ENCODE measurements at regions not wholly inside any gene's neighbourhood (a gene's known extent, or its start where the extent isn't known, plus 50 kb on each side); places are given as distances from the start of the nearest gene placed in this dataset.

DNA sequence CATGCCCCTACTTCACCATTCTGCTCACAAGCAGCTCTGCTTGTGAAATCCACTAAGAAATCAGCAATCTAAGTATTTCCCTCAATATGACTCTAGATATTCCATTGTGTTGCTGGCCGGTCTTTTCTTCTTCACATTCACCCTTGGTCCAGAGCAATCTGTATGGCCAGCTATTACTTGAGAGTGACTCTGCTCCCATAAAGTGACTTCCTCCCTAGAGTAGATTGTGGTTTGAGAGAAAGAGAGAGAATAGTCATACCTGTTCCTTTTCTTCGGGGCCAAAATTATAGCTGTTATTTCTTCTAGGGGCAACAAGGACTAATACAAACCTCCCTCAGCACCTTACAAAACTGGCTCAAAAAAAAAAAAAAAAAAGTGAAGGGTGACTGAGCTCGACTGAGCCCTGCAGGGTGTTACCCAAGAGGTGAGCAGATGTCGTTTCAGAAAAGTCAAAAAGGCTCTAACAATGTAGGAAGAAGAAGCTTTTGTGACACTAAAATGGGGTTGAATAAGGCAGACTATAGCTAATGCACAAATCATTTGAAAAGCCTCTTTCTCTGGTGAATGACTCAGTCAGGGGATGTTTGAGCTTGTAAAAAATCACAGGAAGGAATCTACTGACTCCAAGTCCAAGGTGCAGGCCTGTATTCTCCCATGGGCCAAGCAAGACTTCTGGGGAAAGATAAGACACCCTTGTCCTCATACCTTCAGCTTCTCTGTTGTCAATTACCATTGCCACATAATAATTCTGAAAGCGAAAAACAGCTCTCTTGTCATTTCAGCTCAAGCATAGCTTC is 161.0 kb upstream of the SLC24A5 start:
- Mint-ChIP-seq H3K9me3 (no peaks in the 10 kb centered on the region), H3K27me3 (ENCODE audit: low read depth) (no peaks in the 10 kb centered on the region), H3K27ac (no peak overlapping the region), H3K4me3 (no peak overlapping the region), H3K4me1 (no peaks in the 10 kb centered on the region), H3K36me3 (no peaks in the 10 kb centered on the region)
- TF ChIP-seq, protein P1, sequence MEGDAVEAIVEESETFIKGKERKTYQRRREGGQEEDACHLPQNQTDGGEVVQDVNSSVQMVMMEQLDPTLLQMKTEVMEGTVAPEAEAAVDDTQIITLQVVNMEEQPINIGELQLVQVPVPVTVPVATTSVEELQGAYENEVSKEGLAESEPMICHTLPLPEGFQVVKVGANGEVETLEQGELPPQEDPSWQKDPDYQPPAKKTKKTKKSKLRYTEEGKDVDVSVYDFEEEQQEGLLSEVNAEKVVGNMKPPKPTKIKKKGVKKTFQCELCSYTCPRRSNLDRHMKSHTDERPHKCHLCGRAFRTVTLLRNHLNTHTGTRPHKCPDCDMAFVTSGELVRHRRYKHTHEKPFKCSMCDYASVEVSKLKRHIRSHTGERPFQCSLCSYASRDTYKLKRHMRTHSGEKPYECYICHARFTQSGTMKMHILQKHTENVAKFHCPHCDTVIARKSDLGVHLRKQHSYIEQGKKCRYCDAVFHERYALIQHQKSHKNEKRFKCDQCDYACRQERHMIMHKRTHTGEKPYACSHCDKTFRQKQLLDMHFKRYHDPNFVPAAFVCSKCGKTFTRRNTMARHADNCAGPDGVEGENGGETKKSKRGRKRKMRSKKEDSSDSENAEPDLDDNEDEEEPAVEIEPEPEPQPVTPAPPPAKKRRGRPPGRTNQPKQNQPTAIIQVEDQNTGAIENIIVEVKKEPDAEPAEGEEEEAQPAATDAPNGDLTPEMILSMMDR (IDR thresholded peaks at IDR 0.05; ENCODE audit: unreplicated experiment) = no peak
- DNase-seq (ENCODE audit: low spot score in 2 of 2, unreplicated experiment in 2 of 2) = no peak

GRCh38 chr15:47961401-47962090 is 159.2 kb upstream of the SLC24A5 start:
- Mint-ChIP-seq H3K36me3 (no peaks in the 10 kb centered on the region), H3K4me1 (no peaks in the 10 kb centered on the region), H3K27me3 (ENCODE audit: low read depth) (no peaks in the 10 kb centered on the region), H3K9me3 (no peaks in the 10 kb centered on the region), H3K4me3 (no peak overlapping the region), H3K27ac (no peak overlapping the region)
- TF ChIP-seq, protein P1 (IDR thresholded peaks at IDR 0.05; ENCODE audit: unreplicated experiment) = no peak
- DNase-seq (ENCODE audit: low spot score in 2 of 2, unreplicated experiment in 2 of 2) = no peak

- TF ChIP-seq, protein P1 (IDR thresholded peaks at IDR 0.05; ENCODE audit: unreplicated experiment) = no peak
- no peak overlapping the region for H3K4me3 Mint-ChIP-seq
These were observed 157.5 kb upstream of the SLC24A5 start for GRCh38 chr15:47963265-47963664.

DNA sequence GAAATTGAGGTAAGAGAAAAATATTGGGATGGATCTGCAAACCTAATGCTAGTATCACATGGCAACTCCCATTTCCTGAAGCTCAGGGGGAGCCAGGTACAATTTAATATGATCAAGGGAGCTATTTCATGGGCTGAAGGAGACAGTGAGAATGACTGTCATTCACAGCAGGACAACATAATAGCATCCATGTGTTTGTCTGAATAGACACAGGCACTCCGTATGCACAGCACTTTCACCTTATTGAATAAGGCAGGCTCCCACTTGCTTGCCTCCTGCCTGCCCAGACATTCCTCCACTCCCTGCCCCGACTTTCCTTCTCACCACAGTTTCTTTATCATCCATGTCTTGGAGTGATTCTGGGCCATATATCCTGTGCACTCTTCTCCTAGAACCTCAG is 156.6 kb upstream of the SLC24A5 start:
- TF ChIP-seq, protein P1 (IDR thresholded peaks at IDR 0.05; ENCODE audit: unreplicated experiment) = no peak

More at GRCh38 chr15:47963265-47963664, 157.5 kb upstream of the SLC24A5 start:
- H3K4me1 Mint-ChIP-seq = no peaks in the 10 kb centered on the region
- no peaks in the 10 kb centered on the region for H3K9me3 Mint-ChIP-seq
- H3K27me3 Mint-ChIP-seq (ENCODE audit: low read depth) = no peaks in the 10 kb centered on the region
- no peaks in the 10 kb centered on the region for H3K36me3 Mint-ChIP-seq
- no peak overlapping the region for H3K27ac Mint-ChIP-seq
- DNase-seq (ENCODE audit: low spot score in 2 of 2, unreplicated experiment in 2 of 2) = no peak

GRCh38 chr15:47965297-47965696 is 155.5 kb upstream of the SLC24A5 start:
- TF ChIP-seq, protein P1 (IDR thresholded peaks at IDR 0.05; ENCODE audit: unreplicated experiment) = no peak
- no peak overlapping the region for H3K4me3 Mint-ChIP-seq
- no peaks in the 10 kb centered on the region for H3K36me3 Mint-ChIP-seq
- H3K27me3 Mint-ChIP-seq (ENCODE audit: low read depth) = no peaks in the 10 kb centered on the region
- no peak for DNase-seq (ENCODE audit: low spot score in 2 of 2, unreplicated experiment in 2 of 2)
- no peaks in the 10 kb centered on the region for H3K4me1 Mint-ChIP-seq
- no peak overlapping the region for H3K27ac Mint-ChIP-seq
- H3K9me3 Mint-ChIP-seq = no peaks in the 10 kb centered on the region

More for the DNA sequence above, 156.6 kb upstream of the SLC24A5 start:
- no peaks in the 10 kb centered on the region for H3K9me3 Mint-ChIP-seq
- no peak for DNase-seq (ENCODE audit: low spot score in 2 of 2, unreplicated experiment in 2 of 2)
- H3K27me3 Mint-ChIP-seq (ENCODE audit: low read depth) = no peaks in the 10 kb centered on the region
- no peaks in the 10 kb centered on the region for H3K4me1 Mint-ChIP-seq
- H3K27ac Mint-ChIP-seq = no peak overlapping the region
- no peak overlapping the region for H3K4me3 Mint-ChIP-seq
- no peaks in the 10 kb centered on the region for H3K36me3 Mint-ChIP-seq
